ENCODE measurements at regions not wholly inside any gene's neighbourhood (a gene's known extent, or its start where the extent isn't known, plus 50 kb on each side); places are given as distances from the start of the nearest gene placed in this dataset.

DNA sequence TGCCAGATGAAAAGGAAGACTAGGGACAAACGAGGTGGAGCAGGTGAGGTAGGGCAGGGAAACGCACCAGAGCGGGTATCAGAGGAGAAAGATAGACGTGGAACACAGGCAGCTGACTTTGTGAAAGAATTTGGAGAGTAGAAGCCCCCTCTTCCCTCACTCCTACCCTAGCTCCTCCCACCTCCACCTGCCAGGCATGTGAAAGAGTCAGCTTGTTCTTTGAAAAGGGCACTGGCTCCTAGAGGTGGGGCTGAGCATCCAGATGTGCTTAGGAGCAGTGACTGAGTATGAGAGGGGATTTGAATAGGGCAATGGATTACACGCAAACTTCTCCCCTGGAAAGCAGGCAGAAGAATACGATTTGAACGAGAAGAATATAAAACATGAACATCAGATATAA lies 174.2 kb upstream of the INHBA start:
- no peak overlapping the region for H3K27ac ChIP-seq
- TF ChIP-seq ZFX (IDR thresholded peaks at IDR 0.05), result no peak
- TF ChIP-seq, protein P1, sequence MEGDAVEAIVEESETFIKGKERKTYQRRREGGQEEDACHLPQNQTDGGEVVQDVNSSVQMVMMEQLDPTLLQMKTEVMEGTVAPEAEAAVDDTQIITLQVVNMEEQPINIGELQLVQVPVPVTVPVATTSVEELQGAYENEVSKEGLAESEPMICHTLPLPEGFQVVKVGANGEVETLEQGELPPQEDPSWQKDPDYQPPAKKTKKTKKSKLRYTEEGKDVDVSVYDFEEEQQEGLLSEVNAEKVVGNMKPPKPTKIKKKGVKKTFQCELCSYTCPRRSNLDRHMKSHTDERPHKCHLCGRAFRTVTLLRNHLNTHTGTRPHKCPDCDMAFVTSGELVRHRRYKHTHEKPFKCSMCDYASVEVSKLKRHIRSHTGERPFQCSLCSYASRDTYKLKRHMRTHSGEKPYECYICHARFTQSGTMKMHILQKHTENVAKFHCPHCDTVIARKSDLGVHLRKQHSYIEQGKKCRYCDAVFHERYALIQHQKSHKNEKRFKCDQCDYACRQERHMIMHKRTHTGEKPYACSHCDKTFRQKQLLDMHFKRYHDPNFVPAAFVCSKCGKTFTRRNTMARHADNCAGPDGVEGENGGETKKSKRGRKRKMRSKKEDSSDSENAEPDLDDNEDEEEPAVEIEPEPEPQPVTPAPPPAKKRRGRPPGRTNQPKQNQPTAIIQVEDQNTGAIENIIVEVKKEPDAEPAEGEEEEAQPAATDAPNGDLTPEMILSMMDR (conservative IDR thresholded peaks at IDR 0.05), result no peak

- no peak overlapping the region for H3K27ac ChIP-seq
- no peak for TF ChIP-seq ZFX (IDR thresholded peaks at IDR 0.05)
- TF ChIP-seq, protein P1 (conservative IDR thresholded peaks at IDR 0.05), result no peak
Observed at GRCh38 chr7:41875513-41875912, 172.6 kb upstream of the INHBA start.

GRCh38 chr7:41874201-41874785 lies 171.4 kb upstream of the INHBA start:
- TF ChIP-seq, protein P1 (conservative IDR thresholded peaks at IDR 0.05), result no peak
- no peak for TF ChIP-seq ZFX (IDR thresholded peaks at IDR 0.05)
- no peak overlapping the region for H3K27ac ChIP-seq

DNA sequence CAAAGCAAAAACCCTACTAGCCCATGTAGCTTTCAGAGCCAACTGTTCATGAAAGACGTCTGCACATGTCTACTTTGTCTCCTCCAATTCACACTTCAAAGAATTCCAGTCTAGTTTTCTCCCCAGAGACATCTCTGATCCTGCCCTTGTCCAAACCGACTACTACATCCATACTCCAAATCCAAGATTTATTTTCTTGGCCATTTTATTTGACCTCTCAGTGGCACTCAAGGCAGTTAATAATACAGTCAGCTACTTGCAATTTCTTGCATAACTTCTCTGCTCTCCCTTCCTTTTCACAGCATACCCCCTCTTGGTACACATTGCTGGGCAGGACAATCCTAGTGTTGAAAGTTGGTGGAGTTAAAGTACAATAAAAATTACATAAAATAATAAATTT lies 170.9 kb upstream of the INHBA start:
- TF ChIP-seq, protein P1 (conservative IDR thresholded peaks at IDR 0.05), result no peak
- no peak for TF ChIP-seq ZFX (IDR thresholded peaks at IDR 0.05)

GRCh38 chr7:41872966-41873365 lies 170.1 kb upstream of the INHBA start:
- no peak overlapping the region for H3K27ac ChIP-seq
- TF ChIP-seq, protein P1 (conservative IDR thresholded peaks at IDR 0.05), result no peak
- TF ChIP-seq ZFX (IDR thresholded peaks at IDR 0.05), result no peak

More for the DNA sequence above, 170.9 kb upstream of the INHBA start:
- H3K27ac ChIP-seq, result no peak overlapping the region

DNA sequence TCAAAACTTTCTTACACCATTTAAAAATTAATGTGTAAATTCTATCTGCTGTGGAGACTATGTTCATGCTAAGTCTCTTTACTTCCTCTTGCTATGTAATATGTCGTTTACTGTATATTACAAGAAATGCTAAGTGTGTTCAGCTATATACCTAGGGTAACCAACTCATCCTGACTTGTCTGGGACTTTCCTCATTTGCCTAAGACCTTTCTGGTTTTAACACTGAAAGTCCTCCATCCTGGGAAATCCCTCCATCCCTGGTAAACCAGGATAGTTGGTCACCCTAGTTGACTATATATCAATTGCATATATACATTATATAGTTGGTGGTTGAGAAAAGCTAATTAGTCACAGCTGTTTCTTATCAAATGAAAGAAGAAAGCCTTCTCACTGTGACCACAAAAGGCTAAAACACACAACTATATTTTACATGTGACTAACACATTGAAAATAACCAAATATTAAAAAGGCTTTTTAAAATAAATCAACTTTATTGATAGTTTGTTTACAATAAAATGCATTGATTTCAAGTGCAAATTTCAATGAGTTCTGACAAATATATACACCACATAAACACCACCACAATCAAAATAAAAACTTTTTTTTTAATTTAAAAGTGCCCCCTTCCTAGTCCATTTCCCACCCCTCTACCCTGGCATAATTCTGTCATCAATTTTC lies 167.7 kb upstream of the INHBA start:
- no peak overlapping the region for H3K27ac ChIP-seq
- TF ChIP-seq, protein P1 (conservative IDR thresholded peaks at IDR 0.05), result no peak
- no peak for TF ChIP-seq ZFX (IDR thresholded peaks at IDR 0.05)

- TF ChIP-seq, protein P1 (conservative IDR thresholded peaks at IDR 0.05), result no peak
- TF ChIP-seq ZFX (IDR thresholded peaks at IDR 0.05), result no peak
- H3K27ac ChIP-seq, result no peak overlapping the region
Observed at GRCh38 chr7:41869997-41870396, 167.1 kb upstream of the INHBA start.

All from C4-2B (cell line).